IMR-90 (cell line): ENCODE measurements at regions not wholly inside any gene's neighbourhood (a gene's known extent, or its start where the extent isn't known, plus 50 kb on each side); places are given as distances from the start of the nearest gene placed in this dataset.

Source experiments
- ATAC-seq: fragments of 200-7000 bp; cut with Tn5 transposase; 2 replicates; pipeline ENCODE4 v1.9.1; 2020; ENCODE audit warnings: low read depth, mild to moderate bottlenecking, moderate library complexity
- BruUV-seq: library from RNA; stranded (reverse); fragments of 400-500 nt; replicated peaks from 2 replicates; lab custom pipeline; 2021; lab: Mats Ljungman, UMichigan
- CTCF ChIA-PET: fragments of 300-600 bp; formaldehyde crosslinking; extraction: SDS; loops from one replicate; lab custom pipeline; 2021; ENCODE audit warnings: antibody characterized with exemption; lab: Yijun Ruan, JAX
- POLR2A ChIA-PET: fragments of 300-600 bp; sonication (Branson Sonifier 250); formaldehyde crosslinking; loops from one replicate; lab custom pipeline; 2022; ENCODE audit warnings: antibody characterized with exemption; ENCODE audit not compliant: unreplicated experiment; lab: Charles Lee
- DNase-seq: peaks from one replicate; pipeline ENCODE4 v3.0.0; 2013
- H2AFZ ChIP-seq: replicated peaks from 2 replicates; pipeline ENCODE3; 2013; ENCODE audit warnings: low read length, mild to moderate bottlenecking; ENCODE audit not compliant: poor library complexity
- H2AK5ac ChIP-seq: 2 replicates; pipeline ENCODE4 v1.6.1; 2013; ENCODE audit warnings: low read depth, low read length, inconsistent platforms
- H2AK9ac ChIP-seq: replicated peaks from 2 replicates; pipeline ENCODE3; 2013; ENCODE audit warnings: mild to moderate bottlenecking, low read depth, low read length, moderate library complexity; ENCODE audit not compliant: poor library complexity
- H2BK120ac ChIP-seq: 2 replicates; pipeline ENCODE4 v1.6.1; 2013; ENCODE audit warnings: low read depth, low read length, inconsistent platforms
- H2BK15ac ChIP-seq: 3 replicates; pipeline ENCODE4 v1.6.1; 2013; ENCODE audit warnings: low read depth, low read length, inconsistent platforms
- H2BK20ac ChIP-seq: 2 replicates; pipeline ENCODE4 v1.6.1; 2013; ENCODE audit warnings: low read depth, mild to moderate bottlenecking, inconsistent platforms, low read length, moderate library complexity
- H2BK5ac ChIP-seq: 2 replicates; pipeline ENCODE4 v1.6.1; 2013; ENCODE audit warnings: mild to moderate bottlenecking, low read depth, low read length, inconsistent platforms; ENCODE audit not compliant: poor library complexity, severe bottlenecking
- H3K14ac ChIP-seq: replicated peaks from 2 replicates; pipeline ENCODE4 v1.6.1; 2013; ENCODE audit warnings: low read depth, low read length, inconsistent platforms
- H3K18ac ChIP-seq: 2 replicates; pipeline ENCODE4 v1.6.1; 2013; ENCODE audit warnings: low read depth, low read length, control low read depth
- H3K23ac ChIP-seq: 2 replicates; pipeline ENCODE4 v1.6.1; 2013; ENCODE audit warnings: low read depth, low read length, inconsistent platforms
- H3K27ac ChIP-seq: 2 replicates; pipeline ENCODE4 v1.5.1; 2013; ENCODE audit warnings: mild to moderate bottlenecking, control low read depth, low read length; ENCODE audit not compliant: insufficient read depth
- H3K27me3 ChIP-seq: 2 replicates; pipeline ENCODE4 v1.6.1; 2013; ENCODE audit warnings: low read length; ENCODE audit not compliant: control insufficient read depth, insufficient read depth
- H3K36me3 ChIP-seq: 2 replicates; pipeline ENCODE4 v1.6.1; 2013; ENCODE audit warnings: low read length, mixed read lengths; ENCODE audit not compliant: control insufficient read depth, insufficient read depth
- H3K4ac ChIP-seq: 2 replicates; pipeline ENCODE4 v1.6.1; 2013; ENCODE audit warnings: low read depth, low read length, inconsistent platforms
- H3K4me1 ChIP-seq: 2 replicates; pipeline ENCODE4 v1.6.1; 2013; ENCODE audit warnings: low read length, mixed read lengths; ENCODE audit not compliant: control insufficient read depth, insufficient read depth
- H3K4me2 ChIP-seq: 2 replicates; pipeline ENCODE4 v1.6.1; 2013; ENCODE audit warnings: low read depth, mild to moderate bottlenecking, control low read depth, low read length, moderate library complexity
- H3K4me3 ChIP-seq: 2 replicates; pipeline ENCODE4 v1.5.1; 2013; ENCODE audit warnings: low read depth, mild to moderate bottlenecking, control low read depth, low read length, moderate library complexity; ENCODE audit not compliant: insufficient read depth
- H3K56ac ChIP-seq: 2 replicates; pipeline ENCODE4 v1.6.1; 2013; ENCODE audit warnings: low read length, inconsistent platforms; ENCODE audit not compliant: insufficient read depth; ENCODE audit errors: extremely low read depth
- H3K79me1 ChIP-seq, 2 experiments: 2 replicates each; pipeline ENCODE4 v1.6.1; 2013; ENCODE audit warnings: low read length in 2 of 2, inconsistent platforms in 1 of 2, low read depth in 1 of 2
- H3K9ac ChIP-seq: 2 replicates; pipeline ENCODE4 v1.6.1; 2013; ENCODE audit warnings: low read depth, low read length, control low read depth
- H3K9me1 ChIP-seq: 2 replicates; pipeline ENCODE4 v1.6.1; 2013; ENCODE audit warnings: low read length, inconsistent platforms; ENCODE audit not compliant: insufficient read depth
- H3K9me3 ChIP-seq: 2 replicates; pipeline ENCODE4 v1.6.1; 2013; ENCODE audit warnings: low read length; ENCODE audit not compliant: control insufficient read depth, insufficient read depth
- H4K20me1 ChIP-seq: 2 replicates; pipeline ENCODE4 v1.6.1; 2013; ENCODE audit warnings: low read length, inconsistent platforms; ENCODE audit not compliant: insufficient read depth
- H4K5ac ChIP-seq: 2 replicates; pipeline ENCODE4 v1.6.1; 2013; ENCODE audit warnings: mild to moderate bottlenecking, low read depth, low read length, control low read depth
- H4K8ac ChIP-seq, 2 experiments: 2 replicates each; pipeline ENCODE4 v1.6.1; 2013; ENCODE audit warnings: low read depth in 2 of 2, low read length in 2 of 2, control low read depth in 1 of 2, inconsistent platforms in 1 of 2
- H4K91ac ChIP-seq: 2 replicates; pipeline ENCODE4 v1.6.1; 2013; ENCODE audit warnings: low read depth, low read length, inconsistent platforms; ENCODE audit not compliant: insufficient read depth
- CTCF ChIP-seq: conservative IDR thresholded peaks from 2 replicates; pipeline ENCODE4 v1.5.1; 2012; ENCODE audit warnings: mild to moderate bottlenecking, low read depth, low read length, improper control_type of control experiment
- MAFK ChIP-seq: IDR thresholded peaks from 2 replicates; pipeline ENCODE4 v1.6.1; 2012; ENCODE audit warnings: low read depth, low read length, improper control_type of control experiment
- MAZ ChIP-seq: IDR thresholded peaks from 2 replicates; pipeline ENCODE4 v1.6.1; 2012; ENCODE audit warnings: low read depth, mild to moderate bottlenecking, low read length, improper control_type of control experiment, moderate library complexity, borderline replicate concordance
- RAD21 ChIP-seq: IDR thresholded peaks from 2 replicates; pipeline ENCODE4 v1.6.1; 2012; ENCODE audit warnings: low read length, improper control_type of control experiment
- RFX5 ChIP-seq: IDR thresholded peaks from 2 replicates; pipeline ENCODE4 v1.8.0; 2012; ENCODE audit warnings: low read depth, mild to moderate bottlenecking, low read length, moderate library complexity
- SMC3 ChIP-seq: fragments of 150-350 bp; IDR thresholded peaks from 2 replicates; pipeline ENCODE4 v1.6.1; 2016; ENCODE audit warnings: low read depth, mild to moderate bottlenecking, antibody characterized with exemption, low read length, moderate library complexity
- WGBS, 2 experiments: methylation state at CpG; one replicate each; pipeline versions ENCODE4 v1.1.5 to v1.1.7; 2013; ENCODE audit warnings: missing lambda C conversion rate in 2 of 2; ENCODE audit not compliant: insufficient read length in 1 of 2; ENCODE audit errors: extremely low coverage in 2 of 2; 5-methylcytosine and 5-hydroxymethylcytosine counted together
- dilution Hi-C: fragments of 300-500 bp; cut with HindIII; formaldehyde crosslinking; loops from one replicate; pipeline ENCODE4 v1.14.3; 2018; ENCODE audit warnings: low sequenced_read_pairs; ENCODE audit not compliant: unreplicated experiment
- in situ Hi-C: fragments of 300-500 bp; cut with MboI; formaldehyde crosslinking; loops from 3 replicates; pipeline ENCODE4 v1.14.3; 2019; ENCODE audit warnings: low sequenced_read_pairs, inconsistent platforms, mixed read lengths
- intact Hi-C: fragments of 100-400 bp; cut with micrococcal nuclease; formaldehyde crosslinking; loops from 2 replicates; pipeline ENCODE4 v1.10.0; 2022

GRCh38 chr12:91355150-91356006 is 172.8 kb upstream of the DCN start:
- no peak overlapping the region for H3K4me2 ChIP-seq
- peak overlapping the region; percentile 69 for H2BK20ac ChIP-seq
- no peak overlapping the region for H3K14ac ChIP-seq
- no peak overlapping the region for H3K18ac ChIP-seq
- H3K4me1 ChIP-seq, result no peaks in the 10 kb centered on the region
- H2BK5ac ChIP-seq, result no peak overlapping the region
- peak overlapping the region; percentile 67 for H2AFZ ChIP-seq
- no peaks in the 10 kb centered on the region for H3K9me3 ChIP-seq
- CTCF ChIA-PET, result interaction anchor here (0.5 to 1.7 kb wide), 18 partner anchors 9 to 412 kb away, joined by 3 to 5 read pairs (median 3); no protein-coding TSS in a partner anchor
- peak; percentile 80 for DNase-seq
- no peaks in the 10 kb centered on the region for H3K9me1 ChIP-seq
- BruUV-seq, result no TSS peak
- no peaks in the 10 kb centered on the region for H3K36me3 ChIP-seq
- H3K27ac ChIP-seq, result no peak overlapping the region
- H3K79me1 ChIP-seq, result no peaks in the 10 kb centered on the region
- no peak overlapping the region for H3K23ac ChIP-seq
- POLR2A ChIA-PET, result interaction anchor here (0.6 kb wide), 1 partner anchor 791 kb away, joined by 3 read pairs; no protein-coding TSS in a partner anchor
- H3K56ac ChIP-seq, result no peak overlapping the region
- no peak overlapping the region for H3K4me3 ChIP-seq
- no peak overlapping the region for H4K5ac ChIP-seq
- peak overlapping the region; percentile 47 for H3K4ac ChIP-seq
- no peaks in the 10 kb centered on the region for H3K27me3 ChIP-seq
- peak; percentile 97 for TF ChIP-seq MAFK
- TF ChIP-seq RAD21, result peak; percentile 98
- TF ChIP-seq MAZ, result no peak
- TF ChIP-seq RFX5, result no peak
- peak; percentile 96 for TF ChIP-seq CTCF
- TF ChIP-seq SMC3, result peak; percentile 97
- H4K20me1 ChIP-seq, result no peaks in the 10 kb centered on the region
- ATAC-seq, result peak; percentile 99
- in situ Hi-C loops, result no loop called here
- no peak overlapping the region for H2AK9ac ChIP-seq
- dilution Hi-C loops, result no loop called here
- no peak overlapping the region for H3K9ac ChIP-seq
- H2AK5ac ChIP-seq, result no peak overlapping the region
- H2BK15ac ChIP-seq, result 0 out of 3 replicates have a peak overlapping the region, but pooled peaks have one; percentile 41
- intact Hi-C loops, result loop anchor here (1.0 kb wide), 3 partner anchors 177 to 396 kb away; no protein-coding TSS in a partner anchor
- peak overlapping the region; percentile 59 for H2BK120ac ChIP-seq
- peak overlapping the region; percentile 69 for H4K91ac ChIP-seq
- WGBS, 2 experiments, result 26% methylated on average over 3 of the region's 8 CpGs; no CpG with 5 or more reads in 1 of the 2 experiments
- peak overlapping the region in 1 of 2 experiments; percentile 27; a peak in 1 of 4 replicates for H4K8ac ChIP-seq
